ENCODE measurements at regions not wholly inside any gene's neighbourhood (a gene's known extent, or its start where the extent isn't known, plus 50 kb on each side); places are given as distances from the start of the nearest gene placed in this dataset.

- TF ChIP-seq, protein P1, sequence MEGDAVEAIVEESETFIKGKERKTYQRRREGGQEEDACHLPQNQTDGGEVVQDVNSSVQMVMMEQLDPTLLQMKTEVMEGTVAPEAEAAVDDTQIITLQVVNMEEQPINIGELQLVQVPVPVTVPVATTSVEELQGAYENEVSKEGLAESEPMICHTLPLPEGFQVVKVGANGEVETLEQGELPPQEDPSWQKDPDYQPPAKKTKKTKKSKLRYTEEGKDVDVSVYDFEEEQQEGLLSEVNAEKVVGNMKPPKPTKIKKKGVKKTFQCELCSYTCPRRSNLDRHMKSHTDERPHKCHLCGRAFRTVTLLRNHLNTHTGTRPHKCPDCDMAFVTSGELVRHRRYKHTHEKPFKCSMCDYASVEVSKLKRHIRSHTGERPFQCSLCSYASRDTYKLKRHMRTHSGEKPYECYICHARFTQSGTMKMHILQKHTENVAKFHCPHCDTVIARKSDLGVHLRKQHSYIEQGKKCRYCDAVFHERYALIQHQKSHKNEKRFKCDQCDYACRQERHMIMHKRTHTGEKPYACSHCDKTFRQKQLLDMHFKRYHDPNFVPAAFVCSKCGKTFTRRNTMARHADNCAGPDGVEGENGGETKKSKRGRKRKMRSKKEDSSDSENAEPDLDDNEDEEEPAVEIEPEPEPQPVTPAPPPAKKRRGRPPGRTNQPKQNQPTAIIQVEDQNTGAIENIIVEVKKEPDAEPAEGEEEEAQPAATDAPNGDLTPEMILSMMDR (IDR thresholded peaks at IDR 0.05), result no peak
- no peak for TF ChIP-seq EZH2 (IDR thresholded peaks at IDR 0.05; ENCODE audit: borderline replicate concordance, insufficient read depth, low read depth, low read length, poor library complexity, severe bottlenecking)
- DNase-seq (no peak), ATAC-seq (ENCODE audit: low read depth) (no peak)
- Histone ChIP-seq H3K9me3 (ENCODE audit: control extremely low read depth in 1 of 3, control insufficient read depth in 2 of 3, insufficient read depth in 1 of 3, low read length in 2 of 3) (peaks cover 0 to 13% (median 1%) of the 10 kb centered on the region in 3 donors), H3K4me2 (replicated peaks; ENCODE audit: low read depth, low read length, poor library complexity, severe bottlenecking) (no peak overlapping the region), H3K4me3 (ENCODE audit: control extremely low read depth in 1 of 5, extremely low read depth in 1 of 5, insufficient read depth in 1 of 5, low read depth in 2 of 5, low read length in 4 of 5) (no peak overlapping the region), H3K79me2 (ENCODE audit: control insufficient read depth, insufficient read depth, low read length) (no peaks in the 10 kb centered on the region), H4K20me1 (ENCODE audit: control insufficient read depth, insufficient read depth, low read length, poor library complexity, severe bottlenecking) (no peaks in the 10 kb centered on the region), H3K27me3 (replicated peaks in 1 of 4; ENCODE audit: control extremely low read depth in 1 of 4, control insufficient read depth in 3 of 4, insufficient read depth in 4 of 4, low read length in 3 of 4) (peaks cover 0 to 17% (median 4%) of the 10 kb centered on the region in 4 experiments), H2AFZ (ENCODE audit: insufficient read depth, low read depth, low read length, poor library complexity, severe bottlenecking) (no peak overlapping the region), H3K36me3 (replicated peaks in 1 of 2; ENCODE audit: control extremely low read depth in 1 of 2, control insufficient read depth in 1 of 2, extremely low read depth in 1 of 2, insufficient read depth in 2 of 2, low read length in 1 of 2) (no peaks in the 10 kb centered on the region), H3K27ac (ENCODE audit: low read length in 2 of 2) (no peak overlapping the region), H3K4me1 (ENCODE audit: control insufficient read depth in 2 of 2, insufficient read depth in 2 of 2, low read length in 2 of 2) (no peaks in the 10 kb centered on the region), H3K9ac (ENCODE audit: low read length) (no peak overlapping the region)
- POLR2A ChIA-PET, result no interaction called here
- CTCF ChIA-PET, result no interaction called here
- Mint-ChIP-seq H3K27me3 (peaks cover 29% of the 10 kb centered on the region), H3K27ac (no peak overlapping the region), H3K4me1 (no peaks in the 10 kb centered on the region), H3K9me3 (ENCODE audit: insufficient read depth) (no peaks in the 10 kb centered on the region), H3K4me3 (no peak overlapping the region)
- WGBS (ENCODE audit: insufficient coverage), result 13% methylated on average over 70 of the region's 70 CpGs
- intact Hi-C loops (cut with micrococcal nuclease), result no loop called here
These were observed 200.9 kb upstream of the N4BP1 start for GRCh38 chr16:48810803-48811453.

DNA sequence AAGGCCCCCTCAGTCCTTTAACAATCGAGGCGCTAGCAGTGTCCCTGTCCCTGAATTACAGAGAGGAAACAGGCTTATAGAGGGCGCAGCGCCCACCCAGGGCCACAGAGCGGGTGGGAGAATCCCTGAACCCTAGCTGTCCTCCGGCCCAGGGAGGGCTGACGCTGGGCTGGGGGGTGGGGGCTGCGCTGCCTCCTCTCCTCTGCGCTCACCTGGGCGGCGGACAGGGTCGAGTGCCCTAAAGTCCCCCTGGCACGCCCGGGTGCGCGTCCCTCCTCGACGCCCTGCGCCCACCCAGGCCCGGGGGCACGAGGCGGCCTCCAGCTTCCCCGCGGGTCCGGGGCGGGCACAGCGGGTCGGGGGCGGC, 200.4 kb upstream of the N4BP1 start:
- H2AFZ ChIP-seq (ENCODE audit: insufficient read depth, low read depth, low read length, poor library complexity, severe bottlenecking), result no peak overlapping the region
- intact Hi-C loops (cut with micrococcal nuclease), result no loop called here
- H4K20me1 ChIP-seq (ENCODE audit: control insufficient read depth, insufficient read depth, low read length, poor library complexity, severe bottlenecking), result no peaks in the 10 kb centered on the region
- Mint-ChIP-seq H3K27ac (no peak overlapping the region), H3K4me3 (no peak overlapping the region), H3K9me3 (ENCODE audit: insufficient read depth) (peaks cover 2% of the 10 kb centered on the region), H3K27me3 (peaks cover 31% of the 10 kb centered on the region), H3K4me1 (no peaks in the 10 kb centered on the region)
- ChIA-PET POLR2A (no interaction called here), CTCF (no interaction called here)
- TF ChIP-seq EZH2 (IDR thresholded peaks at IDR 0.05; ENCODE audit: borderline replicate concordance, insufficient read depth, low read depth, low read length, poor library complexity, severe bottlenecking), result no peak
- TF ChIP-seq, protein P1 (IDR thresholded peaks at IDR 0.05), result no peak
- peaks cover 0 to 13% (median 1%) of the 10 kb centered on the region in 3 donors for H3K9me3 ChIP-seq (ENCODE audit: control extremely low read depth in 1 of 3, control insufficient read depth in 2 of 3, insufficient read depth in 1 of 3, low read length in 2 of 3)
- no peak overlapping the region for H3K9ac ChIP-seq (ENCODE audit: low read length)
- H3K79me2 ChIP-seq (ENCODE audit: control insufficient read depth, insufficient read depth, low read length), result no peaks in the 10 kb centered on the region
- H3K27me3 ChIP-seq (replicated peaks in 1 of 4; ENCODE audit: control extremely low read depth in 1 of 4, control insufficient read depth in 3 of 4, insufficient read depth in 4 of 4, low read length in 3 of 4), result peaks cover 0 to 17% (median 4%) of the 10 kb centered on the region in 4 experiments
- 19% methylated on average over 27 of the region's 29 CpGs for WGBS (ENCODE audit: insufficient coverage)
- H3K36me3 ChIP-seq (replicated peaks in 1 of 2; ENCODE audit: control extremely low read depth in 1 of 2, control insufficient read depth in 1 of 2, extremely low read depth in 1 of 2, insufficient read depth in 2 of 2, low read length in 1 of 2), result no peaks in the 10 kb centered on the region
- no peak overlapping the region for H3K4me2 ChIP-seq (replicated peaks; ENCODE audit: low read depth, low read length, poor library complexity, severe bottlenecking)
- ATAC-seq (ENCODE audit: low read depth) (no peak), DNase-seq (no peak)
- no peaks in the 10 kb centered on the region for H3K4me1 ChIP-seq (ENCODE audit: control insufficient read depth in 2 of 2, insufficient read depth in 2 of 2, low read length in 2 of 2)
- H3K4me3 ChIP-seq (ENCODE audit: control extremely low read depth in 1 of 5, extremely low read depth in 1 of 5, insufficient read depth in 1 of 5, low read depth in 2 of 5, low read length in 4 of 5), result no peak overlapping the region
- no peak overlapping the region for H3K27ac ChIP-seq (ENCODE audit: low read length in 2 of 2)

Data from B cell (primary cell).